SJCRH30 (cell line): ENCODE measurements at regions not wholly inside any gene's neighbourhood (a gene's known extent, or its start where the extent isn't known, plus 50 kb on each side); places are given as distances from the start of the nearest gene placed in this dataset.

Experiments
- DNase-seq, 2 experiments: peaks; one replicate each; pipeline ENCODE4 v3.0.0-alpha.2; 2015 to 2020
- H3K27ac ChIP-seq: fragments of 250-450 bp; sonication (Bioruptor Pico); 2 replicates; pipeline ENCODE4 v1.5.1; 2020; ENCODE audit warnings: mild to moderate bottlenecking, moderate library complexity
- H3K27me3 ChIP-seq: fragments of 250-450 bp; sonication (Bioruptor Pico); 2 replicates; pipeline ENCODE4 v1.5.1; 2020; ENCODE audit warnings: mild to moderate bottlenecking, moderate library complexity
- H3K36me3 ChIP-seq: fragments of 250-450 bp; sonication (Bioruptor Pico); 2 replicates; pipeline ENCODE4 v1.5.1; 2020; ENCODE audit warnings: mild to moderate bottlenecking, moderate library complexity
- H3K4me1 ChIP-seq: fragments of 250-450 bp; sonication (Bioruptor Pico); 2 replicates; pipeline ENCODE4 v1.5.1; 2020; ENCODE audit warnings: mild to moderate bottlenecking, moderate library complexity
- H3K4me3 ChIP-seq: fragments of 250-450 bp; sonication (Bioruptor Pico); 2 replicates; pipeline ENCODE4 v1.5.1; 2020; ENCODE audit warnings: mild to moderate bottlenecking, moderate library complexity
- H3K9me3 ChIP-seq: fragments of 250-450 bp; sonication (Bioruptor Pico); replicated peaks from 2 replicates; pipeline ENCODE4 v1.5.1; 2020; ENCODE audit warnings: mild to moderate bottlenecking, moderate library complexity

- Histone ChIP-seq H3K4me1 (no peaks in the 10 kb centered on the region), H3K9me3 (no peaks in the 10 kb centered on the region), H3K27me3 (peaks cover 17% of the 10 kb centered on the region; the same call in 1 of the 2 replicates), H3K27ac (no peak overlapping the region), H3K36me3 (no peaks in the 10 kb centered on the region), H3K4me3 (no peak overlapping the region)
- DNase-seq, result no peak
These were observed 90.0 kb upstream of the MC3R start for GRCh38 chr20:56158489-56158888.

- H3K27me3 ChIP-seq, result peaks cover 17% of the 10 kb centered on the region; the same call in 1 of the 2 replicates
- no peak overlapping the region for H3K27ac ChIP-seq
- no peaks in the 10 kb centered on the region for H3K4me1 ChIP-seq
- no peak for DNase-seq
- H3K4me3 ChIP-seq, result no peak overlapping the region
- H3K9me3 ChIP-seq, result no peaks in the 10 kb centered on the region
- H3K36me3 ChIP-seq, result no peaks in the 10 kb centered on the region
These were observed 87.6 kb upstream of the MC3R start for GRCh38 chr20:56160956-56161355.

GRCh38 chr20:56163806-56164205 lies 84.7 kb upstream of the MC3R start:
- Histone ChIP-seq H3K9me3 (no peaks in the 10 kb centered on the region), H3K27ac (no peak overlapping the region), H3K4me1 (no peaks in the 10 kb centered on the region), H3K36me3 (no peaks in the 10 kb centered on the region), H3K27me3 (peaks cover 4% of the 10 kb centered on the region; the same call in 1 of the 2 replicates), H3K4me3 (no peak overlapping the region)
- peak; percentile 65 to 67 for DNase-seq

GRCh38 chr20:56166781-56167465 lies 81.6 kb upstream of the MC3R start:
- Histone ChIP-seq H3K4me1 (no peaks in the 10 kb centered on the region), H3K36me3 (no peaks in the 10 kb centered on the region), H3K4me3 (no peak overlapping the region), H3K27ac (no peak overlapping the region), H3K9me3 (no peaks in the 10 kb centered on the region), H3K27me3 (no peaks in the 10 kb centered on the region)
- peak; percentile 26 to 53 for DNase-seq

- Histone ChIP-seq H3K4me1 (no peaks in the 10 kb centered on the region), H3K27me3 (peaks cover 6% of the 10 kb centered on the region; the same call in 1 of the 2 replicates), H3K4me3 (no peak overlapping the region), H3K27ac (no peak overlapping the region), H3K9me3 (no peaks in the 10 kb centered on the region), H3K36me3 (no peaks in the 10 kb centered on the region)
- peak; percentile 25 to 65 for DNase-seq
These were observed 77.2 kb upstream of the MC3R start for GRCh38 chr20:56171087-56172012.

- Histone ChIP-seq H3K4me3 (no peak overlapping the region), H3K9me3 (no peaks in the 10 kb centered on the region), H3K27me3 (peaks cover 11% of the 10 kb centered on the region; the same call in 1 of the 2 replicates), H3K4me1 (no peaks in the 10 kb centered on the region), H3K27ac (no peak overlapping the region), H3K36me3 (no peaks in the 10 kb centered on the region)
- DNase-seq, result no peak
These were observed 75.1 kb upstream of the MC3R start for GRCh38 chr20:56173438-56173837.

GRCh38 chr20:56174416-56174815 lies 74.1 kb upstream of the MC3R start:
- Histone ChIP-seq H3K27ac (no peak overlapping the region), H3K4me3 (no peak overlapping the region), H3K9me3 (no peaks in the 10 kb centered on the region), H3K4me1 (no peaks in the 10 kb centered on the region), H3K36me3 (no peaks in the 10 kb centered on the region), H3K27me3 (peaks cover 17% of the 10 kb centered on the region; the same call in 1 of the 2 replicates)
- no peak for DNase-seq

- Histone ChIP-seq H3K36me3 (no peaks in the 10 kb centered on the region), H3K27ac (no peak overlapping the region), H3K4me1 (no peaks in the 10 kb centered on the region), H3K9me3 (no peaks in the 10 kb centered on the region), H3K4me3 (no peak overlapping the region), H3K27me3 (peaks cover 21% of the 10 kb centered on the region; the same call in 1 of the 2 replicates)
- DNase-seq, result no peak
These were observed 72.6 kb upstream of the MC3R start for GRCh38 chr20:56175884-56176283.

- no peaks in the 10 kb centered on the region for H3K9me3 ChIP-seq
- peaks cover 21% of the 10 kb centered on the region; the same call in 1 of the 2 replicates for H3K27me3 ChIP-seq
- no peak for DNase-seq
- H3K4me3 ChIP-seq, result no peak overlapping the region
- H3K36me3 ChIP-seq, result no peaks in the 10 kb centered on the region
- H3K27ac ChIP-seq, result no peak overlapping the region
- no peaks in the 10 kb centered on the region for H3K4me1 ChIP-seq
These were observed 70.3 kb upstream of the MC3R start for GRCh38 chr20:56178219-56178618.

- H3K9me3 ChIP-seq, result no peaks in the 10 kb centered on the region
- H3K36me3 ChIP-seq, result no peaks in the 10 kb centered on the region
- H3K27ac ChIP-seq, result no peak overlapping the region
- no peak overlapping the region for H3K4me3 ChIP-seq
- no peaks in the 10 kb centered on the region for H3K4me1 ChIP-seq
- H3K27me3 ChIP-seq, result peaks cover 16% of the 10 kb centered on the region; the same call in 1 of the 2 replicates
- DNase-seq, result no peak
These were observed 69.5 kb upstream of the MC3R start for GRCh38 chr20:56179051-56179450.

GRCh38 chr20:56181583-56181982 lies 66.9 kb upstream of the MC3R start:
- H3K36me3 ChIP-seq, result no peaks in the 10 kb centered on the region
- peaks cover 13% of the 10 kb centered on the region; the same call in 1 of the 2 replicates for H3K27me3 ChIP-seq
- H3K27ac ChIP-seq, result no peak overlapping the region
- DNase-seq, result no peak
- H3K4me3 ChIP-seq, result no peak overlapping the region
- H3K4me1 ChIP-seq, result no peaks in the 10 kb centered on the region
- no peaks in the 10 kb centered on the region for H3K9me3 ChIP-seq

- Histone ChIP-seq H3K27me3 (peaks cover 17% of the 10 kb centered on the region), H3K36me3 (no peaks in the 10 kb centered on the region), H3K4me3 (no peak overlapping the region), H3K27ac (no peak overlapping the region), H3K4me1 (no peaks in the 10 kb centered on the region), H3K9me3 (no peaks in the 10 kb centered on the region)
- DNase-seq, result peak in 1 of 2 experiments; percentile 57
These were observed 60.9 kb upstream of the MC3R start for GRCh38 chr20:56187534-56188165.

- H3K27me3 ChIP-seq, result peaks cover 14% of the 10 kb centered on the region; the same call in 1 of the 2 replicates
- no peaks in the 10 kb centered on the region for H3K4me1 ChIP-seq
- H3K4me3 ChIP-seq, result no peak overlapping the region
- H3K36me3 ChIP-seq, result no peaks in the 10 kb centered on the region
- no peak overlapping the region for H3K27ac ChIP-seq
- DNase-seq, result no peak
- no peaks in the 10 kb centered on the region for H3K9me3 ChIP-seq
These were observed 54.5 kb upstream of the MC3R start for GRCh38 chr20:56194042-56194441.

GRCh38 chr20:56195946-56196345 lies 52.6 kb upstream of the MC3R start:
- no peak for DNase-seq

More at GRCh38 chr20:56195946-56196345, 52.6 kb upstream of the MC3R start:
- H3K4me1 ChIP-seq, result no peaks in the 10 kb centered on the region
- H3K4me3 ChIP-seq, result no peak overlapping the region
- peaks cover 14% of the 10 kb centered on the region for H3K9me3 ChIP-seq
- peaks cover 14% of the 10 kb centered on the region; the same call in 1 of the 2 replicates for H3K27me3 ChIP-seq
- no peak overlapping the region for H3K27ac ChIP-seq
- H3K36me3 ChIP-seq, result no peaks in the 10 kb centered on the region
